SH-SY5Y (cell line): ENCODE measurements at regions not wholly inside any gene's neighbourhood (a gene's known extent, or its start where the extent isn't known, plus 50 kb on each side); places are given as distances from the start of the nearest gene placed in this dataset.

Source experiments
- GATA2 ChIP-seq: IDR thresholded peaks from 2 replicates; pipeline ENCODE4 v1.6.1; 2011; ENCODE audit warnings: mild to moderate bottlenecking, low read depth, low read length
- GATA3 ChIP-seq: IDR thresholded peaks from 2 replicates; pipeline ENCODE4 v1.6.1; 2011; ENCODE audit warnings: low read depth, mild to moderate bottlenecking, low read length, moderate library complexity

DNA sequence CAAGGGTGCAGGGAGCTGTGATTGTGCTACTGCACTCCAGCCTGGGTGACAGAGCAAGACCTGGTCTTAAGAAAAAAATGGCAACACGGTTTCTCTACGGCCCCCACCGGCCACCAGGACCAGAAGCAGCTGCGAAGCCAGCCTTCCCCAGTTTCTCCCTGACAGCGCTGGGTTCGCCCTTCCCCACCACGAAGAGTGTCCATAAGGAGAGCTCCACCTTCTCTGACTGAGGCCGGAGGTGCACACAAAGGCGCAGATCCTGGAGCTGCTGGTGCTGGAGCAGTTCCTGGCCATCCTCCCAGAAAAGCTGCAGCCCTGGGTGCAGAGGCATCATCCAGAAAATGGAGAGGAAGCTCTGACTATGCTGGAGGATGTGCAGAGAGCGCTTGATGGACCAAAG, 52.2 kb upstream of the ZNF599 start:
- TF ChIP-seq GATA2 = no peak
- TF ChIP-seq GATA3 = no peak
